GM06990 (cell line): ENCODE measurements at regions not wholly inside any gene's neighbourhood (a gene's known extent, or its start where the extent isn't known, plus 50 kb on each side); places are given as distances from the start of the nearest gene placed in this dataset.
A peak's percentile ranks its signal among the peaks of the same experiment; 100 is the strongest.

Experiments used
- DNase-seq: peaks from one replicate; pipeline ENCODE4 v3.0.0-alpha.2; 2011; ENCODE audit not compliant: insufficient read length; ENCODE audit errors: extremely low read depth
- H3K27me3 ChIP-seq: replicated peaks from 2 replicates; pipeline ENCODE4 v1.6.0; 2011; ENCODE audit warnings: low read length; ENCODE audit not compliant: control insufficient read depth, insufficient read depth
- H3K36me3 ChIP-seq: 2 replicates; pipeline ENCODE4 v1.5.1; 2011; ENCODE audit warnings: low read length; ENCODE audit not compliant: control insufficient read depth, insufficient read depth
- H3K4me3 ChIP-seq: replicated peaks from 2 replicates; pipeline ENCODE4 v1.5.1; 2011; ENCODE audit warnings: low read depth, mild to moderate bottlenecking, control low read depth, low read length
- CTCF ChIP-seq: IDR thresholded peaks from 2 replicates; pipeline ENCODE4 v1.5.1; 2011; ENCODE audit warnings: low read length, control low read depth, mild to moderate bottlenecking, inconsistent platforms; ENCODE audit not compliant: insufficient read depth, poor library complexity, severe bottlenecking

- H3K27me3 ChIP-seq = no peaks in the 10 kb centered on the region
- DNase-seq = no peak
- H3K4me3 ChIP-seq = no peak overlapping the region
- TF ChIP-seq CTCF = no peak
- no peaks in the 10 kb centered on the region for H3K36me3 ChIP-seq
These were observed 771.3 kb downstream of the FAT4 start for GRCh38 chr4:126086041-126086440.

DNA sequence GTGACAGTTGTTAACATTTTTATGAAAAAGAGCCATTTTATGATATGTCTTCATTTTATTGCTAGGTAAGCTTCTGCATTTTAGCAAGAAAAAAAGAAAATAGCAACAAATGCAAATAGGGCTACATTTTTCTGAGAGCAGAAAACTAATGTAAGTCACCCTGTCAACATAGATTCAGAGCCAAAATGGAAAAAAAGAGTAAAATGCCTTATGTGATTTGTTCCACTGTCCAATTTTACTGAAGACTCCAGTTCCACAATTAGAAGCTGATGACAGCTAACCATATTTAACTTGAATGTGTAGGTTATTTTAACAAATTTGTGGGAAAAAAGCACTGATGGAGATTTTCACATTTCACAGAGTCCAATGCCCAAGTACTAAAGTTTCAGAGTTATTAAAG lies 772.3 kb downstream of the FAT4 start:
- no peak for TF ChIP-seq CTCF
- Histone ChIP-seq H3K27me3 (no peaks in the 10 kb centered on the region), H3K36me3 (no peaks in the 10 kb centered on the region), H3K4me3 (no peak overlapping the region)
- no peak for DNase-seq

DNA sequence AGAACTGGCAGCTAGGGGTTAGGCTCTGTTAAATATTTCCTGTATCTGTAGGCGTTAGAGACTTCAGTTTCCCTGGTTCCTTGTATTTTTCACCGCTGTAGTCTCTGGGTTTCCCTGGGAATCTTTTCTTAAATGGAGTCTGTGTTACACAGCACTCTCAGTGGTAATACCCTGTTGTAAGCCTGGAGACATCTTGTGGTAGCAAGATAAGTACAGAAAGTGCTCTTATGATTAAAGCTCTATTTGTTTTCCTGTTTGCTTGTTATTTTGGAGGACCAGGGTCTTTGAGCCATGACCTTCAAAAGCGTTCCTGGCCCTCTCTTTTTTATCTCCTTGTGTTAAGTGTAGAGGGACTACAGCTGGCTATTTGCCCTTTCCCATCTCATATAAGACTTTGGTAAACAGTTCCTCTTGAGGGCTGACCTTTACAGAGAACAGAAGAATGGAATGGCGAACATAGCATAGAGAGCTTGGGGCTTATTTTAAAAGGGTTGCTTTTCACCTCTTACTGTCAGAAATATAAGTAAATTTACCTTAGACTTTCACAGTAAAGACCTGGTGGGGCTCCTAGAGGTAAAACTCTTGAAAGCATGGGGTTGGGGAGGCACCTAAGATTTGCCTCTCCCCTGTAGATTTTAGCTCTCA lies 782.5 kb downstream of the FAT4 start:
- no peak overlapping the region for H3K4me3 ChIP-seq
- no peaks in the 10 kb centered on the region for H3K27me3 ChIP-seq
- no peak for DNase-seq
- H3K36me3 ChIP-seq = no peaks in the 10 kb centered on the region
- TF ChIP-seq CTCF = no peak

- Histone ChIP-seq H3K27me3 (no peaks in the 10 kb centered on the region), H3K4me3 (no peak overlapping the region), H3K36me3 (no peaks in the 10 kb centered on the region)
- no peak for DNase-seq
- TF ChIP-seq CTCF = peak; percentile 10
These were observed 791.9 kb downstream of the FAT4 start for GRCh38 chr4:126106658-126107057.

DNA sequence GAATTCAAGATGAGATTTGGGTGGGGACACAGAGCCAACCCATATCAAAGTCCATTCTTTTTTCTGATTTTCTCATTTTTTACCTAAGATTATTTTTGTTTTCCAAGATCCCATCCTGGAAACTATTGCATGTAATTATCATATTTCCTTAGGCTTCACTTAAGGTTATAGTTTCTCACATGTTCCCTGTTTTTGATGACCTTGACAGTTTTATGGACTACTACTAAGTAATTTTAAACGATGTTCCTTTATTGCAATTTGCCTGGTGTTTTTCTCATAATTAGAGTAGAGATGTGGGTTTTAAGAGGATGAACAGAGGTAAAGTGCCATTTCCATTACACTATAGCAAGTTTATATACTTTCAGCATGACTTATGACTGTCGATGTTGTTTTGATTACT lies 795.1 kb downstream of the FAT4 start:
- no peak for DNase-seq
- H3K27me3 ChIP-seq = no peaks in the 10 kb centered on the region
- TF ChIP-seq CTCF = no peak
- H3K4me3 ChIP-seq = no peak overlapping the region
- no peaks in the 10 kb centered on the region for H3K36me3 ChIP-seq

DNA sequence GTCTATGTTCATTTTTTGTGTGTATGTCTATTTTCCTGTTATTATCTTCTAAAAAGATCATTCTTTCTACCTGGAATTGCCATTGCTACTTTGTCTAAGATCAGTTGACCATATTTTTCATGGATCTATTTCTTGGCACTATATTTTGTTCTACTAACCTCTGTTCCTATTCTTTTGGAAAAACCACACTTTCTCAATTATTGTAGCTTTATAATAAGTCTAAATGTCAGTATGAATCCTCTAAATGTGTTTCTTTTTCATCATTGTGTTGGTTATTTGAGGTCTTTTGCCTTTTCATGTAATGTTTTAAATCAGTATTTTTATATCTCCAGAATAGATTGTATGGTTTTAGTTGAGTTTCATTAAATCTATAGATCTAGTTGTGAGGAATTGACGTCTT lies 798.3 kb downstream of the FAT4 start:
- H3K27me3 ChIP-seq = no peaks in the 10 kb centered on the region
- DNase-seq = no peak
- TF ChIP-seq CTCF = no peak
- no peaks in the 10 kb centered on the region for H3K36me3 ChIP-seq
- H3K4me3 ChIP-seq = no peak overlapping the region
